ENCODE measurements at regions not wholly inside any gene's neighbourhood (a gene's known extent, or its start where the extent isn't known, plus 50 kb on each side); places are given as distances from the start of the nearest gene placed in this dataset.

GRCh38 chr7:145064114-145064513 is 228.3 kb upstream of the TPK1 start:
- Histone ChIP-seq H3K14ac (ENCODE audit: insufficient read length) (no peak overlapping the region), H2AFZ (ENCODE audit: low read length) (no peak overlapping the region), H3K27me3 (replicated peaks in 1 of 4; ENCODE audit: control insufficient read depth in 3 of 4, extremely low read depth in 1 of 4, insufficient read depth in 3 of 4, low read length in 3 of 4) (no peaks in the 10 kb centered on the region), H2BK15ac (ENCODE audit: low read length) (no peak overlapping the region), H3K79me2 (ENCODE audit: control insufficient read depth in 1 of 2, insufficient read depth in 2 of 2, low read length in 2 of 2) (no peaks in the 10 kb centered on the region), H4K20me1 (replicated peaks in 1 of 2; ENCODE audit: control insufficient read depth in 1 of 2, insufficient read depth in 2 of 2, low read length in 2 of 2) (no peaks in the 10 kb centered on the region), H4K5ac (ENCODE audit: insufficient read length, low read depth, low read length) (no peak overlapping the region), H3K4me2 (ENCODE audit: insufficient read depth in 1 of 2, low read depth in 2 of 2, low read length in 2 of 2) (no peak overlapping the region), H3K23ac (ENCODE audit: insufficient read length) (no peak overlapping the region), H2BK5ac (ENCODE audit: low read depth, low read length) (no peak overlapping the region), H3K23me2 (ENCODE audit: low read depth, low read length) (no peaks in the 10 kb centered on the region), H3K36me3 (ENCODE audit: control insufficient read depth in 2 of 4, insufficient read depth in 4 of 4, low read length in 3 of 4) (no peaks in the 10 kb centered on the region), H3K18ac (ENCODE audit: extremely low read depth, low read length) (no peak overlapping the region), H3K4ac (replicated peaks; ENCODE audit: insufficient read length, low read depth, low read length) (no peak overlapping the region), H3K9me3 (ENCODE audit: insufficient read depth in 2 of 2, low read depth in 1 of 2, low read length in 1 of 2) (no peaks in the 10 kb centered on the region), H3K79me1 (ENCODE audit: low read depth, low read length) (no peaks in the 10 kb centered on the region), H2BK12ac (ENCODE audit: low read depth, low read length) (no peak overlapping the region), H3K9ac (replicated peaks in 1 of 4; ENCODE audit: extremely low read depth in 1 of 4, low read depth in 3 of 4, low read length in 3 of 4) (no peak overlapping the region), H4K91ac (replicated peaks; ENCODE audit: insufficient read length, low read length) (no peak overlapping the region), H3K4me1 (replicated peaks in 1 of 4; ENCODE audit: control insufficient read depth in 3 of 4, insufficient read depth in 4 of 4, low read length in 3 of 4) (no peaks in the 10 kb centered on the region), H4K8ac (ENCODE audit: extremely low read depth, insufficient read depth, low read length) (no peak overlapping the region), H2BK20ac (ENCODE audit: low read length) (no peak overlapping the region), H3K4me3 (ENCODE audit: extremely low read depth in 1 of 4, insufficient read depth in 2 of 4, low read depth in 3 of 4, low read length in 4 of 4) (no peak overlapping the region), H3K27ac (ENCODE audit: low read depth, low read length) (no peak overlapping the region), H3K56ac (replicated peaks; ENCODE audit: insufficient read length, low read depth, low read length) (no peak overlapping the region), H2AK5ac (ENCODE audit: low read depth, low read length) (no peak overlapping the region), H2BK120ac (replicated peaks; ENCODE audit: low read depth, low read length) (no peak overlapping the region)
- TF ChIP-seq CEBPB (IDR thresholded peaks at IDR 0.05; ENCODE audit: low read depth, low read length) (peak; percentile 95), POU5F1 (IDR thresholded peaks at IDR 0.05; ENCODE audit: low read depth, low read length) (no peak), HDAC6 (IDR thresholded peaks at IDR 0.05; ENCODE audit: low read depth, low read length) (no peak), SP2 (IDR thresholded peaks at IDR 0.05; ENCODE audit: low read length) (no peak), RBBP5 (IDR thresholded peaks at IDR 0.05; ENCODE audit: borderline replicate concordance, low read depth, low read length) (no peak), POLR2A (IDR thresholded peaks at IDR 0.05; ENCODE audit: control extremely low read depth in 1 of 2, low read depth in 2 of 2, low read length in 2 of 2) (no peak)
- ChIA-PET POLR2A (ENCODE audit: partially characterized antibody) (no interaction called here), CTCF (ENCODE audit: partially characterized antibody) (interaction anchor here (0.6 to 1.5 kb wide), 3 partner anchors 9 to 133 kb away, joined by 3 to 4 read pairs (median 3); no protein-coding TSS in a partner anchor)
- no peak for DNase-seq (ENCODE audit: low read depth in 1 of 2, low spot score in 2 of 2)
- 92% methylated on average over 4 of the region's 4 CpGs; no CpG with 5 or more reads in 1 of the 2 experiments for WGBS, 2 experiments (ENCODE audit: extremely low coverage in 1 of 2, insufficient coverage in 1 of 2, insufficient read length in 1 of 2, insufficient replicate concordance in 2 of 2, low coverage in 1 of 2, low lambda C conversion rate in 2 of 2, missing lambda C conversion rate in 1 of 2)
- FAIRE-seq: no peak
